Left lobe of liver (tissue), 2 donors: ENCODE measurements at regions not wholly inside any gene's neighbourhood (a gene's known extent, or its start where the extent isn't known, plus 50 kb on each side); places are given as distances from the start of the nearest gene placed in this dataset.

ENCODE experiments used
- ATAC-seq: fragments of 200-7000 bp; cut with Tn5 transposase; one replicate; pipeline ENCODE4 v1.9.1; 2020; ENCODE audit warnings: mild to moderate bottlenecking, moderate library complexity
- DNase-seq: peaks from one replicate; pipeline ENCODE4 v3.0.0-alpha.2; 2020; ENCODE audit warnings: low spot score
- donor health status: DM: no; HTN: no; CAD: no; lungs with moderate emphysema.
- donor health status: DM: no; HTN: yes; CAD: no.

GRCh38 chr20:20835897-20836296, 123.5 kb upstream of the RALGAPA2 start:
- no peak for DNase-seq

GRCh38 chr20:20834008-20834407, 121.6 kb upstream of the RALGAPA2 start:
- DNase-seq (no peak), ATAC-seq (no peak)

More at GRCh38 chr20:20835897-20836296, 123.5 kb upstream of the RALGAPA2 start:
- no peak for ATAC-seq

GRCh38 chr20:20832715-20833114, 120.3 kb upstream of the RALGAPA2 start:
- ATAC-seq (no peak), DNase-seq (no peak)

- ATAC-seq, result no peak
- DNase-seq, result no peak
Measured at GRCh38 chr20:20831794-20832193, 119.3 kb upstream of the RALGAPA2 start.

- ATAC-seq, result no peak
- DNase-seq, result no peak
Measured at GRCh38 chr20:20829681-20830080, 117.2 kb upstream of the RALGAPA2 start.

GRCh38 chr20:20827992-20828597, 115.7 kb upstream of the RALGAPA2 start:
- ATAC-seq, result no peak

GRCh38 chr20:20824924-20825584, 112.6 kb upstream of the RALGAPA2 start:
- ATAC-seq, result peak; percentile 88
- DNase-seq, result peak; percentile 61

More at GRCh38 chr20:20827992-20828597, 115.7 kb upstream of the RALGAPA2 start:
- DNase-seq, result no peak

- peak; percentile 71 for ATAC-seq
Measured at GRCh38 chr20:20823476-20823881, 111.0 kb upstream of the RALGAPA2 start.

GRCh38 chr20:20821484-20822260, 109.2 kb upstream of the RALGAPA2 start:
- no peak for DNase-seq
- ATAC-seq, result no peak

More at GRCh38 chr20:20823476-20823881, 111.0 kb upstream of the RALGAPA2 start:
- DNase-seq, result peak; percentile 55

GRCh38 chr20:20820785-20821483, 108.5 kb upstream of the RALGAPA2 start:
- DNase-seq, result no peak
- ATAC-seq, result no peak

- peak; percentile 47 for ATAC-seq
- no peak for DNase-seq
Measured at GRCh38 chr20:20820104-20820503, 107.7 kb upstream of the RALGAPA2 start.

GRCh38 chr20:20816969-20817755, 104.7 kb upstream of the RALGAPA2 start:
- no peak for DNase-seq
- no peak for ATAC-seq

- DNase-seq, result no peak
- ATAC-seq, result no peak
Measured at GRCh38 chr20:20815711-20816455, 103.4 kb upstream of the RALGAPA2 start.

GRCh38 chr20:20814685-20815084, 102.2 kb upstream of the RALGAPA2 start:
- ATAC-seq (no peak), DNase-seq (no peak)

GRCh38 chr20:20812136-20812535, 99.7 kb upstream of the RALGAPA2 start:
- no peak for DNase-seq
- ATAC-seq, result no peak

GRCh38 chr20:20808016-20808415, 95.6 kb upstream of the RALGAPA2 start:
- ATAC-seq, result no peak
- no peak for DNase-seq

GRCh38 chr20:20806121-20807095, 94.0 kb upstream of the RALGAPA2 start:
- no peak for DNase-seq
- ATAC-seq, result no peak

GRCh38 chr20:20803011-20803410, 90.6 kb upstream of the RALGAPA2 start:
- ATAC-seq (no peak), DNase-seq (no peak)
